Hepatocyte (in vitro differentiated cells): ENCODE measurements at regions not wholly inside any gene's neighbourhood (a gene's known extent, or its start where the extent isn't known, plus 50 kb on each side); places are given as distances from the start of the nearest gene placed in this dataset.

Source experiments
- DNase-seq: peaks from one replicate; pipeline ENCODE4 v3.0.0-alpha.2; 2016; ENCODE audit warnings: low spot score
- H2AFZ ChIP-seq: fragments of 200-600 bp; sonication (generic); 2 replicates; pipeline ENCODE4 v1.6.0; 2016; ENCODE audit warnings: antibody characterized with exemption, mild to moderate bottlenecking
- H3K27ac ChIP-seq: fragments of 200-600 bp; sonication (generic); 2 replicates; pipeline ENCODE4 v1.5.1; 2016; ENCODE audit warnings: mild to moderate bottlenecking
- H3K27me3 ChIP-seq: fragments of 200-600 bp; sonication (generic); 2 replicates; pipeline ENCODE4 v1.6.1; 2016
- H3K36me3 ChIP-seq: fragments of 200-600 bp; sonication (generic); replicated peaks from 2 replicates; pipeline ENCODE4 v1.5.1; 2016; ENCODE audit warnings: low read depth; ENCODE audit not compliant: insufficient read depth
- H3K4me1 ChIP-seq: fragments of 200-600 bp; sonication (generic); 2 replicates; pipeline ENCODE4 v1.5.1; 2016; ENCODE audit warnings: mild to moderate bottlenecking, moderate library complexity; ENCODE audit not compliant: insufficient read depth
- H3K4me2 ChIP-seq: fragments of 200-600 bp; sonication (generic); 2 replicates; pipeline ENCODE4 v1.6.0; 2016
- H3K4me3 ChIP-seq: fragments of 200-600 bp; sonication (generic); 2 replicates; pipeline ENCODE4 v1.5.1; 2016; ENCODE audit warnings: mild to moderate bottlenecking
- H3K79me2 ChIP-seq: fragments of 200-600 bp; sonication (generic); 2 replicates; pipeline ENCODE4 v1.6.0; 2017; ENCODE audit warnings: mild to moderate bottlenecking
- H3K9me2 ChIP-seq: fragments of 200-600 bp; sonication (generic); replicated peaks from 2 replicates; pipeline ENCODE4 v1.6.0; 2017; ENCODE audit warnings: mild to moderate bottlenecking; ENCODE audit not compliant: insufficient read depth
- H3K9me3 ChIP-seq: fragments of 200-600 bp; sonication (generic); 2 replicates; pipeline ENCODE4 v1.5.1; 2016; ENCODE audit warnings: low read depth, mild to moderate bottlenecking
- H4K20me1 ChIP-seq: fragments of 200-600 bp; sonication (generic); 2 replicates; pipeline ENCODE4 v1.6.0; 2016; ENCODE audit warnings: mild to moderate bottlenecking; ENCODE audit not compliant: insufficient read depth, poor library complexity, severe bottlenecking
- EZH2 ChIP-seq: fragments of 200-600 bp; sonication (generic); IDR thresholded peaks from 2 replicates; pipeline ENCODE4 v1.6.1; 2016; ENCODE audit warnings: antibody characterized with exemption, mild to moderate bottlenecking, borderline replicate concordance
- EZH2phosphoT487 ChIP-seq: fragments of 200-600 bp; sonication (generic); IDR thresholded peaks from one replicate; pipeline ENCODE4 v1.6.1; 2018; ENCODE audit warnings: antibody characterized with exemption, mild to moderate bottlenecking, low read depth, moderate library complexity; ENCODE audit not compliant: unreplicated experiment, severe bottlenecking
- WGBS: methylation state at CpG from one replicate; pipeline ENCODE4 v1.1.6; 2016; ENCODE audit warnings: low lambda C conversion rate; ENCODE audit errors: missing lambda C conversion rate; 5-methylcytosine and 5-hydroxymethylcytosine counted together
- TF ChIP-seq, protein P1 (sequence below): fragments of 200-600 bp; sonication (generic); IDR thresholded peaks from 2 replicates; pipeline ENCODE4 v1.5.1; 2016; ENCODE audit warnings: antibody characterized with exemption, mild to moderate bottlenecking; ENCODE audit not compliant: poor library complexity

DNA sequence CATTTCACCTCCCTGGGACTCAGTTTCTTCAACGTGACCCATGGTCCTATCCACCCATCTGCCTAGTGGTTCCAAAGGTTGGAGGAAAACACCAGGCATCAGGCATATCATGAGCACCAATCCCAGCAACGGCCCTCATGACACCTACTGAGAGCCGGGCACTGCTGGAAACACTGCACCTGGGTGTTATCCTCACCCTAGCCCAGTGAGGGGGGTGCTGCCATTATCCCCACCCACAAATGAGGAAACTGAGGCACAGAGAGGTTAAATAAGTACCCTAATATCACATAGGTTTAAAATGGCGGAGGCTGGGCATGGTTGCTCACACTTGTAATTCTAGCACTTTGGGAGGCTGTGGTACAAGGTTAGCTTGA lies 206.9 kb downstream of the MATN1 start:
- Histone ChIP-seq H3K79me2 (no peaks in the 10 kb centered on the region), H4K20me1 (no peaks in the 10 kb centered on the region), H3K36me3 (no peaks in the 10 kb centered on the region), H2AFZ (no peak overlapping the region), H3K4me2 (no peak overlapping the region), H3K9me2 (no peaks in the 10 kb centered on the region), H3K4me1 (no peaks in the 10 kb centered on the region), H3K27me3 (no peaks in the 10 kb centered on the region), H3K9me3 (no peaks in the 10 kb centered on the region), H3K27ac (no peak overlapping the region), H3K4me3 (no peak overlapping the region)
- DNase-seq: no peak
- no peak for TF ChIP-seq EZH2
- no peak for TF ChIP-seq EZH2phosphoT487
- TF ChIP-seq, protein P1, sequence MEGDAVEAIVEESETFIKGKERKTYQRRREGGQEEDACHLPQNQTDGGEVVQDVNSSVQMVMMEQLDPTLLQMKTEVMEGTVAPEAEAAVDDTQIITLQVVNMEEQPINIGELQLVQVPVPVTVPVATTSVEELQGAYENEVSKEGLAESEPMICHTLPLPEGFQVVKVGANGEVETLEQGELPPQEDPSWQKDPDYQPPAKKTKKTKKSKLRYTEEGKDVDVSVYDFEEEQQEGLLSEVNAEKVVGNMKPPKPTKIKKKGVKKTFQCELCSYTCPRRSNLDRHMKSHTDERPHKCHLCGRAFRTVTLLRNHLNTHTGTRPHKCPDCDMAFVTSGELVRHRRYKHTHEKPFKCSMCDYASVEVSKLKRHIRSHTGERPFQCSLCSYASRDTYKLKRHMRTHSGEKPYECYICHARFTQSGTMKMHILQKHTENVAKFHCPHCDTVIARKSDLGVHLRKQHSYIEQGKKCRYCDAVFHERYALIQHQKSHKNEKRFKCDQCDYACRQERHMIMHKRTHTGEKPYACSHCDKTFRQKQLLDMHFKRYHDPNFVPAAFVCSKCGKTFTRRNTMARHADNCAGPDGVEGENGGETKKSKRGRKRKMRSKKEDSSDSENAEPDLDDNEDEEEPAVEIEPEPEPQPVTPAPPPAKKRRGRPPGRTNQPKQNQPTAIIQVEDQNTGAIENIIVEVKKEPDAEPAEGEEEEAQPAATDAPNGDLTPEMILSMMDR: no peak
- WGBS: 91% methylated on average over 4 of the region's 4 CpGs

DNA sequence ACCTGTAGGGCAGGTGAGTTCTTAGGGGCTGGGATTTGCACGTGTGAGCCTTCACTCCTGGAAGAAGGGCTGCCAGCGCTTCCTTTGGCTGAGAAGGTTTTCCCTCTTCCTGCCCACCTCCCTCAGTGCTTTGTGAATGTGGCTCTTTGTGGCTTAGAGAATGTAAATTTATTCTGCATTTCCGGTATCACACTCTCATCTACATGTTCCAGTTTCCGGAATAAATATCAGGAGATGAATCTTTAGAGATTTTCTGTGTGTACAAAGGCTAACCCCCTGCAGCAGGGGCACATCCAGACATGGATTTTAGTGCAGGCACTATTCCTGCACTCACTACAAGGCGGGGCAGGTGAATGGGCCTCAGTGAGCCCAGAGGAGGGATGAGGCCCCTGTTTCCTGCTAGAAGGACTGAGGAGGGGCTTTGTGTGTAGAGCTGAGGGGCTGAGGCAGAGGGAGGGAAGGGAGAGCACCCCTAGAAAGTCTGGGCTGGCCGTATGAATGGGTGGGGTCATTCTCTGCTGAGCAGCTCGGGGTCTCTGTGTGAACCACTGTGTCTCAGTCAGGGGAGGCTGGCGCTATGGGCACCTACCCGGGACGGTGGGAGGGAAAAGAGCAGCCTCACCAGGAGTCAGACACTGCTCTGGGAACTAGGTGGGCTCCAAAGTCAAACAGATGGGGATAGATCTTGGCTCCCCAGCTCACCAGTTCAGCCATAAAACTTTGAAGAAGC lies 207.5 kb downstream of the MATN1 start:
- TF ChIP-seq EZH2phosphoT487: no peak
- TF ChIP-seq EZH2: no peak
- TF ChIP-seq, protein P1: no peak
- Histone ChIP-seq H2AFZ (no peak overlapping the region), H3K4me2 (no peak overlapping the region), H3K4me1 (no peaks in the 10 kb centered on the region), H3K9me3 (no peaks in the 10 kb centered on the region), H3K4me3 (no peak overlapping the region), H3K36me3 (no peaks in the 10 kb centered on the region), H3K79me2 (no peaks in the 10 kb centered on the region), H3K9me2 (no peaks in the 10 kb centered on the region), H3K27ac (no peak overlapping the region), H4K20me1 (no peaks in the 10 kb centered on the region), H3K27me3 (no peaks in the 10 kb centered on the region)
- 83% methylated on average over 10 of the region's 10 CpGs for WGBS
- DNase-seq: no peak

- H3K4me3 ChIP-seq: no peak overlapping the region
- H3K4me2 ChIP-seq: no peak overlapping the region
- H4K20me1 ChIP-seq: no peaks in the 10 kb centered on the region
- no peak overlapping the region for H2AFZ ChIP-seq
- no peaks in the 10 kb centered on the region for H3K36me3 ChIP-seq
- no peak overlapping the region for H3K27ac ChIP-seq
- no peak for TF ChIP-seq EZH2
- TF ChIP-seq, protein P1: no peak
- no peak for TF ChIP-seq EZH2phosphoT487
- H3K27me3 ChIP-seq: no peaks in the 10 kb centered on the region
- no peaks in the 10 kb centered on the region for H3K9me3 ChIP-seq
- DNase-seq: no peak
- H3K4me1 ChIP-seq: no peaks in the 10 kb centered on the region
- H3K79me2 ChIP-seq: no peaks in the 10 kb centered on the region
- WGBS: 74% methylated on average over 3 of the region's 3 CpGs
- no peaks in the 10 kb centered on the region for H3K9me2 ChIP-seq
Measured at GRCh38 chr1:30514945-30515344, 208.4 kb downstream of the MATN1 start.
